Peyer's patch (tissue), 4 donors: ENCODE measurements at regions not wholly inside any gene's neighbourhood (a gene's known extent, or its start where the extent isn't known, plus 50 kb on each side); places are given as distances from the start of the nearest gene placed in this dataset.

ENCODE experiments used
- CTCF ChIP-seq, 6 experiments: fragments of 450-650 bp in 4 of 6; fragments of 200-600 bp in 2 of 6; sonication (generic) in 1 of 6; IDR thresholded peaks; one replicate each; pipeline ENCODE4 v1.5.1; 2017 to 2019; ENCODE audit warnings: antibody characterized with exemption in 6 of 6, mild to moderate bottlenecking in 3 of 6, moderate library complexity in 1 of 6
- POLR2A ChIP-seq, 2 donors: fragments of 450-650 bp; IDR thresholded peaks; one replicate each; pipeline ENCODE4 v1.5.1; 2017; ENCODE audit warnings: antibody characterized with exemption in 2 of 2, mild to moderate bottlenecking in 2 of 2, moderate library complexity in 2 of 2

GRCh38 chr1:87766737-87767136 lies 438.1 kb downstream of the LMO4 start:
- TF ChIP-seq POLR2A (IDR thresholded peaks at IDR 0.05) (no peak), CTCF (IDR thresholded peaks at IDR 0.05) (no peak)
